GM23248 (cell line): ENCODE measurements at regions not wholly inside any gene's neighbourhood (a gene's known extent, or its start where the extent isn't known, plus 50 kb on each side); places are given as distances from the start of the nearest gene placed in this dataset.
A peak's percentile ranks its signal among the peaks of the same experiment; 100 is the strongest.

Experiments
- DNase-seq: peaks from one replicate; pipeline ENCODE4 v3.0.0-alpha.2; 2015
- H2AFZ ChIP-seq: fragments of 200-600 bp; sonication (generic); 2 replicates; pipeline ENCODE4 v1.6.1; 2016; ENCODE audit warnings: antibody characterized with exemption
- H3F3A ChIP-seq: fragments of 200-600 bp; sonication (generic); 2 replicates; pipeline ENCODE4 v1.6.1; 2016; ENCODE audit warnings: mild to moderate bottlenecking, antibody characterized with exemption, mixed run types; ENCODE audit not compliant: insufficient read depth
- H3K27ac ChIP-seq: fragments of 200-600 bp; sonication (generic); 2 replicates; pipeline ENCODE4 v1.5.1; 2016; ENCODE audit warnings: mild to moderate bottlenecking
- H3K27me3 ChIP-seq: fragments of 200-600 bp; sonication (generic); replicated peaks from 2 replicates; pipeline ENCODE4 v1.6.1; 2016; ENCODE audit warnings: mild to moderate bottlenecking; ENCODE audit not compliant: insufficient read depth
- H3K36me3 ChIP-seq: fragments of 200-600 bp; sonication (generic); 2 replicates; pipeline ENCODE4 v1.6.1; 2016; ENCODE audit warnings: low read depth, mild to moderate bottlenecking
- H3K4me1 ChIP-seq: fragments of 200-600 bp; sonication (generic); 2 replicates; pipeline ENCODE4 v1.6.1; 2016; ENCODE audit warnings: mild to moderate bottlenecking; ENCODE audit not compliant: insufficient read depth
- H3K4me2 ChIP-seq: fragments of 200-600 bp; sonication (generic); one replicate; pipeline ENCODE4 v1.6.1; 2016; ENCODE audit warnings: mild to moderate bottlenecking; ENCODE audit not compliant: unreplicated experiment
- H3K4me3 ChIP-seq: fragments of 200-600 bp; sonication (generic); 2 replicates; pipeline ENCODE4 v1.5.1; 2016; ENCODE audit warnings: mild to moderate bottlenecking
- H3K79me2 ChIP-seq: fragments of 200-600 bp; sonication (generic); 2 replicates; pipeline ENCODE4 v1.6.1; 2016; ENCODE audit warnings: mild to moderate bottlenecking; ENCODE audit not compliant: insufficient read depth
- H3K9ac ChIP-seq: fragments of 200-600 bp; sonication (generic); 2 replicates; pipeline ENCODE4 v1.6.1; 2016; ENCODE audit warnings: mild to moderate bottlenecking
- H3K9me2 ChIP-seq: fragments of 200-600 bp; sonication (generic); 2 replicates; pipeline ENCODE4 v1.6.1; 2016; ENCODE audit warnings: mixed run types, mild to moderate bottlenecking, moderate library complexity; ENCODE audit not compliant: insufficient read depth
- H3K9me3 ChIP-seq: fragments of 200-600 bp; sonication (generic); one replicate; pipeline ENCODE4 v1.6.1; 2017; ENCODE audit warnings: low read depth
- H4K20me1 ChIP-seq: fragments of 200-600 bp; sonication (generic); 2 replicates; pipeline ENCODE4 v1.6.0; 2016; ENCODE audit not compliant: insufficient read depth
- EZH2 ChIP-seq: fragments of 200-600 bp; sonication (generic); IDR thresholded peaks from 2 replicates; pipeline ENCODE4 v1.6.1; 2018; ENCODE audit warnings: antibody characterized with exemption, mild to moderate bottlenecking; ENCODE audit not compliant: insufficient read depth, poor library complexity, severe bottlenecking
- EZH2phosphoT487 ChIP-seq: fragments of 200-600 bp; sonication (generic); IDR thresholded peaks from 2 replicates; pipeline ENCODE4 v1.6.1; 2018; ENCODE audit warnings: antibody characterized with exemption, moderate library complexity, mild to moderate bottlenecking, low read depth; ENCODE audit not compliant: insufficient read depth
- WGBS, 2 experiments: methylation state at CpG; one replicate each; pipeline ENCODE4 v1.1.6; 2015 to 2017; ENCODE audit warnings: low lambda C conversion rate in 2 of 2, low coverage in 1 of 2; ENCODE audit errors: missing lambda C conversion rate in 2 of 2; 5-methylcytosine and 5-hydroxymethylcytosine counted together
- in situ Hi-C: fragments of 300-500 bp; cut with MboI; formaldehyde crosslinking; loops from 2 replicates; pipeline ENCODE4 v1.15.0; 2020

GRCh38 chr5:126189231-126189630 is 234.0 kb upstream of the GRAMD2B start:
- Histone ChIP-seq H3K4me2 (no peak overlapping the region), H3K27ac (no peak overlapping the region), H3K9ac (no peak overlapping the region), H3K9me2 (no peaks in the 10 kb centered on the region), H4K20me1 (no peaks in the 10 kb centered on the region), H3K36me3 (no peaks in the 10 kb centered on the region), H3K4me3 (no peak overlapping the region), H3K4me1 (no peaks in the 10 kb centered on the region), H2AFZ (no peak overlapping the region), H3K79me2 (no peaks in the 10 kb centered on the region), H3K27me3 (no peaks in the 10 kb centered on the region), H3F3A (no peaks in the 10 kb centered on the region), H3K9me3 (no peaks in the 10 kb centered on the region)
- in situ Hi-C loops: no loop called here
- no peak for TF ChIP-seq EZH2
- no peak for TF ChIP-seq EZH2phosphoT487
- no peak for DNase-seq
- WGBS, 2 experiments: 33 to 43% methylated on average over 5 of the region's 5 CpGs

- no peak for TF ChIP-seq EZH2
- TF ChIP-seq EZH2phosphoT487: no peak
- no peaks in the 10 kb centered on the region for H3K79me2 ChIP-seq
- no peaks in the 10 kb centered on the region for H3K27me3 ChIP-seq
- no peaks in the 10 kb centered on the region for H3K9me3 ChIP-seq
- no peaks in the 10 kb centered on the region for H3K36me3 ChIP-seq
- in situ Hi-C loops: no loop called here
- H3K4me2 ChIP-seq: no peak overlapping the region
- 85 to 86% methylated on average over 4 of the region's 4 CpGs for WGBS, 2 experiments
- no peaks in the 10 kb centered on the region for H3K9me2 ChIP-seq
- H3K4me1 ChIP-seq: no peaks in the 10 kb centered on the region
- H3F3A ChIP-seq: no peaks in the 10 kb centered on the region
- no peak overlapping the region for H2AFZ ChIP-seq
- H3K9ac ChIP-seq: no peak overlapping the region
- H4K20me1 ChIP-seq: no peaks in the 10 kb centered on the region
- DNase-seq: no peak
- H3K4me3 ChIP-seq: no peak overlapping the region
- no peak overlapping the region for H3K27ac ChIP-seq
Measured at GRCh38 chr5:126189862-126190261, 233.3 kb upstream of the GRAMD2B start.

- Histone ChIP-seq H4K20me1 (no peaks in the 10 kb centered on the region), H2AFZ (no peak overlapping the region), H3K4me2 (no peak overlapping the region), H3K79me2 (no peaks in the 10 kb centered on the region), H3K9me2 (no peaks in the 10 kb centered on the region), H3K9me3 (no peaks in the 10 kb centered on the region), H3K4me3 (no peak overlapping the region), H3K4me1 (no peaks in the 10 kb centered on the region), H3K27ac (no peak overlapping the region), H3K9ac (no peak overlapping the region), H3K27me3 (no peaks in the 10 kb centered on the region), H3F3A (no peaks in the 10 kb centered on the region), H3K36me3 (no peaks in the 10 kb centered on the region)
- no peak for TF ChIP-seq EZH2
- no peak for TF ChIP-seq EZH2phosphoT487
- DNase-seq: no peak
- WGBS, 2 experiments: 76 to 82% methylated on average over 4 of the region's 4 CpGs
- in situ Hi-C loops: no loop called here
Measured at GRCh38 chr5:126192226-126192625, 231.0 kb upstream of the GRAMD2B start.

- no peak for DNase-seq
- in situ Hi-C loops: no loop called here
- TF ChIP-seq EZH2phosphoT487 (no peak), EZH2 (no peak)
- Histone ChIP-seq H3K9me2 (no peaks in the 10 kb centered on the region), H4K20me1 (no peaks in the 10 kb centered on the region), H3K79me2 (no peaks in the 10 kb centered on the region), H3K27ac (no peak overlapping the region), H2AFZ (peak overlapping the region; percentile 29; the same call in 1 of the 2 replicates), H3K4me3 (no peak overlapping the region), H3K9me3 (no peaks in the 10 kb centered on the region), H3F3A (no peaks in the 10 kb centered on the region), H3K27me3 (no peaks in the 10 kb centered on the region), H3K4me2 (no peak overlapping the region), H3K9ac (no peak overlapping the region), H3K36me3 (no peaks in the 10 kb centered on the region), H3K4me1 (no peaks in the 10 kb centered on the region)
- 32 to 40% methylated on average over 5 of the region's 5 CpGs for WGBS, 2 experiments
Measured at GRCh38 chr5:126195410-126196100, 227.7 kb upstream of the GRAMD2B start.

- TF ChIP-seq EZH2phosphoT487: no peak
- no peaks in the 10 kb centered on the region for H4K20me1 ChIP-seq
- H3K9ac ChIP-seq: no peak overlapping the region
- no peaks in the 10 kb centered on the region for H3K79me2 ChIP-seq
- H3K9me3 ChIP-seq: no peaks in the 10 kb centered on the region
- no peak overlapping the region for H3K4me2 ChIP-seq
- H3K36me3 ChIP-seq: no peaks in the 10 kb centered on the region
- no peaks in the 10 kb centered on the region for H3F3A ChIP-seq
- no peaks in the 10 kb centered on the region for H3K4me1 ChIP-seq
- no peaks in the 10 kb centered on the region for H3K9me2 ChIP-seq
- H2AFZ ChIP-seq: no peak overlapping the region
- in situ Hi-C loops: no loop called here
- H3K4me3 ChIP-seq: no peak overlapping the region
- DNase-seq: no peak
- H3K27me3 ChIP-seq: no peaks in the 10 kb centered on the region
- 43 to 50% methylated on average over 2 of the region's 2 CpGs for whole genome bisulfite sequencing, 2 experiments
- H3K27ac ChIP-seq: no peak overlapping the region
Measured at GRCh38 chr5:126198531-126198930, 224.7 kb upstream of the GRAMD2B start.
